HepG2 (cell line): ENCODE measurements at regions not wholly inside any gene's neighbourhood (a gene's known extent, or its start where the extent isn't known, plus 50 kb on each side); places are given as distances from the start of the nearest gene placed in this dataset.

Experiments used
- ARHGAP35 ChIP-seq: sonication (generic); formaldehyde crosslinking; IDR thresholded peaks from 2 replicates; pipeline ENCODE4 v1.9.0; 2022; ENCODE audit warnings: mild to moderate bottlenecking, inconsistent platforms, moderate library complexity, missing genetic modification reagents, borderline replicate concordance
- EZH2 ChIP-seq: conservative IDR thresholded peaks from 2 replicates; pipeline ENCODE4 v1.6.1; 2012; ENCODE audit warnings: mild to moderate bottlenecking, low read depth, low read length, moderate library complexity
- MLLT10 ChIP-seq: sonication (generic); formaldehyde crosslinking; IDR thresholded peaks from 2 replicates; pipeline ENCODE4 v1.4.0; 2020; ENCODE audit warnings: missing genetic modification reagents
- MTA3 ChIP-seq: sonication (generic); formaldehyde crosslinking; IDR thresholded peaks from 2 replicates; pipeline ENCODE4 v1.4.0; 2020; ENCODE audit warnings: missing genetic modification reagents
- RNF2 ChIP-seq: fragments of 450-650 bp; conservative IDR thresholded peaks from 2 replicates; pipeline ENCODE4 v1.6.1; 2016; ENCODE audit warnings: low read depth
- ZBTB34 ChIP-seq: sonication (generic); formaldehyde crosslinking; IDR thresholded peaks from 2 replicates; pipeline ENCODE4 v1.8.0; 2022; ENCODE audit warnings: mild to moderate bottlenecking, missing genetic modification reagents
- ZFP36L1 ChIP-seq: sonication (generic); formaldehyde crosslinking; IDR thresholded peaks from 2 replicates; pipeline ENCODE4 v1.8.0; 2022; ENCODE audit warnings: mild to moderate bottlenecking, missing genetic modification reagents, moderate library complexity
- ZNF274 ChIP-seq: sonication (generic); formaldehyde crosslinking; IDR thresholded peaks from 2 replicates; pipeline ENCODE4 v1.5.1; 2020; ENCODE audit warnings: mild to moderate bottlenecking, missing genetic modification reagents

GRCh38 chr10:109281347-109281746 is 642.0 kb downstream of the XPNPEP1 start:
- TF ChIP-seq RNF2 (no peak), MLLT10 (no peak), EZH2 (no peak), ZFP36L1 (CRISPR knock-in tag) (no peak), MTA3 (CRISPR knock-in tag) (no peak), ARHGAP35 (no peak), ZNF274 (CRISPR knock-in tag) (no peak), ZBTB34 (CRISPR knock-in tag) (no peak)
